ENCODE measurements at regions not wholly inside any gene's neighbourhood (a gene's known extent, or its start where the extent isn't known, plus 50 kb on each side); places are given as distances from the start of the nearest gene placed in this dataset.

DNA sequence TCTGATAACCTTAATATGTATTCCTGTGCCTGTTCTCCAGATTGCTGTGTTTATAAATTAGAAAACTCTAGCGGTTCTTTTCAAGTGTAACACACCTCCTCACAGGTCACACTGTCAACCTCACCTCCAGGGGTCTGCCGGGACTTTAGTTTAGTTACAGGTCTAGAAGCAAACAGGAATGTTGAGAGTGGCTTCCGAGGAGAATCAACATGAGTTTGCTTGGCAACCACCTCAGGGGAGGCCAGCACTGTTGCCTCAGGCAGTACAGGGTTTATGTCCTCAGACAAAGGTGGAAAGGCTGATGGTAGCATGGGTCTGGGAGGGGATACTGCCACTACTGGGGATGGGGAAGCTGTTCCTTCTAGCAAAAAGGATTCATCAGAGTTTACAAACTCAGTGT lies 438.0 kb downstream of the DTHD1 start:
- H3K36me3 Mint-ChIP-seq (ENCODE audit: low read depth): no peaks in the 10 kb centered on the region

GRCh38 chr4:36722986-36723385 lies 441.6 kb downstream of the DTHD1 start:
- H3K27ac Mint-ChIP-seq: no peak overlapping the region
- no peak overlapping the region for H3K4me3 Mint-ChIP-seq
- DNase-seq: no peak
- H3K4me1 Mint-ChIP-seq: no peaks in the 10 kb centered on the region
- no peaks in the 10 kb centered on the region for H3K36me3 Mint-ChIP-seq (ENCODE audit: low read depth)
- H3K9me3 Mint-ChIP-seq: no peaks in the 10 kb centered on the region
- TF ChIP-seq, protein P1, sequence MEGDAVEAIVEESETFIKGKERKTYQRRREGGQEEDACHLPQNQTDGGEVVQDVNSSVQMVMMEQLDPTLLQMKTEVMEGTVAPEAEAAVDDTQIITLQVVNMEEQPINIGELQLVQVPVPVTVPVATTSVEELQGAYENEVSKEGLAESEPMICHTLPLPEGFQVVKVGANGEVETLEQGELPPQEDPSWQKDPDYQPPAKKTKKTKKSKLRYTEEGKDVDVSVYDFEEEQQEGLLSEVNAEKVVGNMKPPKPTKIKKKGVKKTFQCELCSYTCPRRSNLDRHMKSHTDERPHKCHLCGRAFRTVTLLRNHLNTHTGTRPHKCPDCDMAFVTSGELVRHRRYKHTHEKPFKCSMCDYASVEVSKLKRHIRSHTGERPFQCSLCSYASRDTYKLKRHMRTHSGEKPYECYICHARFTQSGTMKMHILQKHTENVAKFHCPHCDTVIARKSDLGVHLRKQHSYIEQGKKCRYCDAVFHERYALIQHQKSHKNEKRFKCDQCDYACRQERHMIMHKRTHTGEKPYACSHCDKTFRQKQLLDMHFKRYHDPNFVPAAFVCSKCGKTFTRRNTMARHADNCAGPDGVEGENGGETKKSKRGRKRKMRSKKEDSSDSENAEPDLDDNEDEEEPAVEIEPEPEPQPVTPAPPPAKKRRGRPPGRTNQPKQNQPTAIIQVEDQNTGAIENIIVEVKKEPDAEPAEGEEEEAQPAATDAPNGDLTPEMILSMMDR (IDR thresholded peaks at IDR 0.05): no peak
- peaks cover 3% of the 10 kb centered on the region for H3K27me3 Mint-ChIP-seq (ENCODE audit: low read depth, poor library complexity)

More for the DNA sequence above, 438.0 kb downstream of the DTHD1 start:
- H3K4me1 Mint-ChIP-seq: no peaks in the 10 kb centered on the region
- no peak overlapping the region for H3K4me3 Mint-ChIP-seq
- no peaks in the 10 kb centered on the region for H3K9me3 Mint-ChIP-seq
- TF ChIP-seq, protein P1 (IDR thresholded peaks at IDR 0.05): no peak
- H3K27ac Mint-ChIP-seq: no peak overlapping the region
- H3K27me3 Mint-ChIP-seq (ENCODE audit: low read depth, poor library complexity): peaks cover 3% of the 10 kb centered on the region
- DNase-seq: no peak

DNA sequence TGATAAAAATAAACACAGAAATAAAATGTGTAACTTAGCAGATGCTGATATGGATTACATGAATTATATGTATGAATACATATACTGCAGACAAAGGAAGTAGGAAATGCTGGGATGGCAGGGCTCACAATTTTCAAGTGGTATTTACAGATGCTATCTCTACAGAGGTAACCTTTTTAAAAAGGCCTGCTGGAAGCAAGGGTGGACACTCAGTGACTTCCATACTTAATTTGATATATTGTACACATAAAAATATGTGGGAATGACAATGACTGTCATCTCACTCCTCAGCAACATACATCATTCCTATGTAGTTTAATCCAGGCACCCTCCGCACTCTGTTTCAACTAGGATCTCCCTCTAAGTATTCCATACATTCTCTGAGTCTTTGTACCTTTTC lies 452.9 kb downstream of the DTHD1 start:
- no peaks in the 10 kb centered on the region for H3K27me3 Mint-ChIP-seq (ENCODE audit: low read depth, poor library complexity)
- DNase-seq: no peak
- no peaks in the 10 kb centered on the region for H3K36me3 Mint-ChIP-seq (ENCODE audit: low read depth)
- no peaks in the 10 kb centered on the region for H3K9me3 Mint-ChIP-seq
- TF ChIP-seq, protein P1 (IDR thresholded peaks at IDR 0.05): no peak
- no peak overlapping the region for H3K27ac Mint-ChIP-seq
- no peak overlapping the region for H3K4me3 Mint-ChIP-seq
- no peaks in the 10 kb centered on the region for H3K4me1 Mint-ChIP-seq

- H3K27ac Mint-ChIP-seq: no peak overlapping the region
- H3K27me3 Mint-ChIP-seq (ENCODE audit: low read depth, poor library complexity): no peaks in the 10 kb centered on the region
- no peaks in the 10 kb centered on the region for H3K36me3 Mint-ChIP-seq (ENCODE audit: low read depth)
- TF ChIP-seq, protein P1 (IDR thresholded peaks at IDR 0.05): no peak
- no peaks in the 10 kb centered on the region for H3K4me1 Mint-ChIP-seq
- no peak for DNase-seq
- H3K4me3 Mint-ChIP-seq: no peak overlapping the region
- H3K9me3 Mint-ChIP-seq: no peaks in the 10 kb centered on the region
Observed at GRCh38 chr4:36737691-36738090, 456.3 kb downstream of the DTHD1 start.

GRCh38 chr4:36740796-36741310 lies 459.4 kb downstream of the DTHD1 start:
- H3K36me3 Mint-ChIP-seq (ENCODE audit: low read depth): no peaks in the 10 kb centered on the region
- no peak overlapping the region for H3K27ac Mint-ChIP-seq
- no peak for DNase-seq
- H3K27me3 Mint-ChIP-seq (ENCODE audit: low read depth, poor library complexity): peaks cover 4% of the 10 kb centered on the region
- H3K4me3 Mint-ChIP-seq: no peak overlapping the region
- no peaks in the 10 kb centered on the region for H3K9me3 Mint-ChIP-seq
- TF ChIP-seq, protein P1 (IDR thresholded peaks at IDR 0.05): no peak
- H3K4me1 Mint-ChIP-seq: no peaks in the 10 kb centered on the region
